IMR-90 (cell line): ENCODE measurements at regions not wholly inside any gene's neighbourhood (a gene's known extent, or its start where the extent isn't known, plus 50 kb on each side); places are given as distances from the start of the nearest gene placed in this dataset.

ENCODE experiments used
- ATAC-seq: fragments of 200-7000 bp; cut with Tn5 transposase; 2 replicates; pipeline ENCODE4 v1.9.1; 2020; ENCODE audit warnings: low read depth, mild to moderate bottlenecking, moderate library complexity
- BruUV-seq: library from RNA; stranded (reverse); fragments of 400-500 nt; replicated peaks from 2 replicates; lab custom pipeline; 2021; lab: Mats Ljungman, UMichigan
- CTCF ChIA-PET: fragments of 300-600 bp; formaldehyde crosslinking; extraction: SDS; loops from one replicate; lab custom pipeline; 2021; ENCODE audit warnings: antibody characterized with exemption; lab: Yijun Ruan, JAX
- POLR2A ChIA-PET: fragments of 300-600 bp; sonication (Branson Sonifier 250); formaldehyde crosslinking; loops from one replicate; lab custom pipeline; 2022; ENCODE audit warnings: antibody characterized with exemption; ENCODE audit not compliant: unreplicated experiment; lab: Charles Lee
- DNase-seq: peaks from one replicate; pipeline ENCODE4 v3.0.0; 2013
- H2AFZ ChIP-seq: replicated peaks from 2 replicates; pipeline ENCODE3; 2013; ENCODE audit warnings: low read length, mild to moderate bottlenecking; ENCODE audit not compliant: poor library complexity
- H2AK5ac ChIP-seq: 2 replicates; pipeline ENCODE4 v1.6.1; 2013; ENCODE audit warnings: low read depth, low read length, inconsistent platforms
- H2AK9ac ChIP-seq: replicated peaks from 2 replicates; pipeline ENCODE3; 2013; ENCODE audit warnings: mild to moderate bottlenecking, low read depth, low read length, moderate library complexity; ENCODE audit not compliant: poor library complexity
- H2BK120ac ChIP-seq: 2 replicates; pipeline ENCODE4 v1.6.1; 2013; ENCODE audit warnings: low read depth, low read length, inconsistent platforms
- H2BK15ac ChIP-seq: 3 replicates; pipeline ENCODE4 v1.6.1; 2013; ENCODE audit warnings: low read depth, low read length, inconsistent platforms
- H2BK20ac ChIP-seq: 2 replicates; pipeline ENCODE4 v1.6.1; 2013; ENCODE audit warnings: low read depth, mild to moderate bottlenecking, inconsistent platforms, low read length, moderate library complexity
- H2BK5ac ChIP-seq: 2 replicates; pipeline ENCODE4 v1.6.1; 2013; ENCODE audit warnings: mild to moderate bottlenecking, low read depth, low read length, inconsistent platforms; ENCODE audit not compliant: poor library complexity, severe bottlenecking
- H3K14ac ChIP-seq: replicated peaks from 2 replicates; pipeline ENCODE4 v1.6.1; 2013; ENCODE audit warnings: low read depth, low read length, inconsistent platforms
- H3K18ac ChIP-seq: 2 replicates; pipeline ENCODE4 v1.6.1; 2013; ENCODE audit warnings: low read depth, low read length, control low read depth
- H3K23ac ChIP-seq: 2 replicates; pipeline ENCODE4 v1.6.1; 2013; ENCODE audit warnings: low read depth, low read length, inconsistent platforms
- H3K27ac ChIP-seq: 2 replicates; pipeline ENCODE4 v1.5.1; 2013; ENCODE audit warnings: mild to moderate bottlenecking, control low read depth, low read length; ENCODE audit not compliant: insufficient read depth
- H3K27me3 ChIP-seq: 2 replicates; pipeline ENCODE4 v1.6.1; 2013; ENCODE audit warnings: low read length; ENCODE audit not compliant: control insufficient read depth, insufficient read depth
- H3K36me3 ChIP-seq: 2 replicates; pipeline ENCODE4 v1.6.1; 2013; ENCODE audit warnings: low read length, mixed read lengths; ENCODE audit not compliant: control insufficient read depth, insufficient read depth
- H3K4ac ChIP-seq: 2 replicates; pipeline ENCODE4 v1.6.1; 2013; ENCODE audit warnings: low read depth, low read length, inconsistent platforms
- H3K4me1 ChIP-seq: 2 replicates; pipeline ENCODE4 v1.6.1; 2013; ENCODE audit warnings: low read length, mixed read lengths; ENCODE audit not compliant: control insufficient read depth, insufficient read depth
- H3K4me2 ChIP-seq: 2 replicates; pipeline ENCODE4 v1.6.1; 2013; ENCODE audit warnings: low read depth, mild to moderate bottlenecking, control low read depth, low read length, moderate library complexity
- H3K4me3 ChIP-seq: 2 replicates; pipeline ENCODE4 v1.5.1; 2013; ENCODE audit warnings: low read depth, mild to moderate bottlenecking, control low read depth, low read length, moderate library complexity; ENCODE audit not compliant: insufficient read depth
- H3K56ac ChIP-seq: 2 replicates; pipeline ENCODE4 v1.6.1; 2013; ENCODE audit warnings: low read length, inconsistent platforms; ENCODE audit not compliant: insufficient read depth; ENCODE audit errors: extremely low read depth
- H3K79me1 ChIP-seq, 2 experiments: 2 replicates each; pipeline ENCODE4 v1.6.1; 2013; ENCODE audit warnings: low read length in 2 of 2, inconsistent platforms in 1 of 2, low read depth in 1 of 2
- H3K9ac ChIP-seq: 2 replicates; pipeline ENCODE4 v1.6.1; 2013; ENCODE audit warnings: low read depth, low read length, control low read depth
- H3K9me1 ChIP-seq: 2 replicates; pipeline ENCODE4 v1.6.1; 2013; ENCODE audit warnings: low read length, inconsistent platforms; ENCODE audit not compliant: insufficient read depth
- H3K9me3 ChIP-seq: 2 replicates; pipeline ENCODE4 v1.6.1; 2013; ENCODE audit warnings: low read length; ENCODE audit not compliant: control insufficient read depth, insufficient read depth
- H4K20me1 ChIP-seq: 2 replicates; pipeline ENCODE4 v1.6.1; 2013; ENCODE audit warnings: low read length, inconsistent platforms; ENCODE audit not compliant: insufficient read depth
- H4K5ac ChIP-seq: 2 replicates; pipeline ENCODE4 v1.6.1; 2013; ENCODE audit warnings: mild to moderate bottlenecking, low read depth, low read length, control low read depth
- H4K8ac ChIP-seq, 2 experiments: 2 replicates each; pipeline ENCODE4 v1.6.1; 2013; ENCODE audit warnings: low read depth in 2 of 2, low read length in 2 of 2, control low read depth in 1 of 2, inconsistent platforms in 1 of 2
- H4K91ac ChIP-seq: 2 replicates; pipeline ENCODE4 v1.6.1; 2013; ENCODE audit warnings: low read depth, low read length, inconsistent platforms; ENCODE audit not compliant: insufficient read depth
- CEBPB ChIP-seq: IDR thresholded peaks from 2 replicates; pipeline ENCODE4 v1.6.1; 2012; ENCODE audit warnings: low read depth, low read length, improper control_type of control experiment
- CHD1 ChIP-seq: IDR thresholded peaks from 2 replicates; pipeline ENCODE4 v1.6.1; 2012; ENCODE audit warnings: low read depth, low read length, improper control_type of control experiment
- MAFK ChIP-seq: IDR thresholded peaks from 2 replicates; pipeline ENCODE4 v1.6.1; 2012; ENCODE audit warnings: low read depth, low read length, improper control_type of control experiment
- NFE2L2 ChIP-seq: fragments of 150-350 bp; IDR thresholded peaks from 2 replicates; pipeline ENCODE4 v1.6.1; 2016; ENCODE audit warnings: low read depth, mild to moderate bottlenecking, low read length
- POLR2A ChIP-seq: IDR thresholded peaks from 2 replicates; pipeline ENCODE4 v1.6.1; 2012; ENCODE audit warnings: mild to moderate bottlenecking, low read depth, low read length
- WGBS, 2 experiments: methylation state at CpG; one replicate each; pipeline versions ENCODE4 v1.1.5 to v1.1.7; 2013; ENCODE audit warnings: missing lambda C conversion rate in 2 of 2; ENCODE audit not compliant: insufficient read length in 1 of 2; ENCODE audit errors: extremely low coverage in 2 of 2; 5-methylcytosine and 5-hydroxymethylcytosine counted together
- dilution Hi-C: fragments of 300-500 bp; cut with HindIII; formaldehyde crosslinking; loops from one replicate; pipeline ENCODE4 v1.14.3; 2018; ENCODE audit warnings: low sequenced_read_pairs; ENCODE audit not compliant: unreplicated experiment
- in situ Hi-C: fragments of 300-500 bp; cut with MboI; formaldehyde crosslinking; loops from 3 replicates; pipeline ENCODE4 v1.14.3; 2019; ENCODE audit warnings: low sequenced_read_pairs, inconsistent platforms, mixed read lengths
- intact Hi-C: fragments of 100-400 bp; cut with micrococcal nuclease; formaldehyde crosslinking; loops from 2 replicates; pipeline ENCODE4 v1.10.0; 2022

DNA sequence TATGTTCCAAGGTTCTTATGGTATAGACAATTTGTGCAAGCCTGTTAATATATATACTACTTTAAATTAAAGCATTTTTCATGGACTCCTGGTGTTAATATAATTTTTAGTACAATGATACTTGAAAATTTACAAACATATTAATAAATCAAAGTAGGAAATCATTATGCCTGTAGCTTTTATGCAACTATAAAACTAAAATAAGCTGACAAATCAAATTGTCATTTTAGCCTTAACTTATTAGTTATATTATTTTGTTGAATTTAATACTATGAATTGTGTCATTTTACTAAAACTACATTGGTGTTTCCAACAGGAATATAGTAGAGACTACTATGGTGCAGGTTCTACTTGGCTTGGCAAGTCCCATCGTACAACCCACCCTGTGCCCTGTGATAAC, 96.0 kb downstream of the MED10 start:
- no CpG with 5 or more reads among the region's 1 CpG for WGBS, 2 experiments
- POLR2A ChIA-PET, result no interaction called here
- CTCF ChIA-PET, result no interaction called here
- Histone ChIP-seq H4K5ac (no peak overlapping the region), H2BK20ac (no peak overlapping the region), H3K56ac (no peak overlapping the region), H3K4me3 (no peak overlapping the region), H3K27me3 (no peaks in the 10 kb centered on the region), H2BK120ac (no peak overlapping the region), H4K8ac (no peak overlapping the region), H3K18ac (no peak overlapping the region), H3K36me3 (no peaks in the 10 kb centered on the region), H3K4ac (no peak overlapping the region), H4K20me1 (no peaks in the 10 kb centered on the region), H2BK15ac (no peak overlapping the region), H2AK9ac (no peak overlapping the region), H3K23ac (no peak overlapping the region), H2BK5ac (no peak overlapping the region), H2AK5ac (no peak overlapping the region), H2AFZ (no peak overlapping the region), H3K9me3 (peaks cover 14% of the 10 kb centered on the region), H3K79me1 (no peaks in the 10 kb centered on the region), H3K9me1 (no peaks in the 10 kb centered on the region), H3K4me1 (no peaks in the 10 kb centered on the region), H3K14ac (no peak overlapping the region), H3K4me2 (no peak overlapping the region), H3K27ac (no peak overlapping the region), H3K9ac (no peak overlapping the region), H4K91ac (no peak overlapping the region)
- DNase-seq (no peak), ATAC-seq (no peak)
- dilution Hi-C loops, result no loop called here
- TF ChIP-seq CHD1 (no peak), CEBPB (no peak), POLR2A (no peak), NFE2L2 (no peak), MAFK (peak; percentile 38)
- in situ Hi-C loops, result no loop called here
- intact Hi-C loops, result no loop called here
- BruUV-seq, result no TSS peak
